BLaER1 (cell line): ENCODE measurements at regions not wholly inside any gene's neighbourhood (a gene's known extent, or its start where the extent isn't known, plus 50 kb on each side); places are given as distances from the start of the nearest gene placed in this dataset.

Source experiments
- H3K27ac ChIP-seq: shearing (Covaris generic); formaldehyde crosslinking; 2 replicates; pipeline ENCODE4 v1.8.1; 2022
- H3K27me3 ChIP-seq: shearing (Covaris generic); formaldehyde crosslinking; 2 replicates; pipeline ENCODE4 v1.8.1; 2022
- H3K36me3 ChIP-seq: shearing (Covaris generic); formaldehyde crosslinking; 2 replicates; pipeline ENCODE4 v1.8.1; 2022
- H3K4me1 ChIP-seq: shearing (Covaris generic); formaldehyde crosslinking; 2 replicates; pipeline ENCODE4 v1.8.1; 2022
- H3K4me2 ChIP-seq: shearing (Covaris generic); formaldehyde crosslinking; 2 replicates; pipeline ENCODE4 v1.8.1; 2022
- H3K4me3 ChIP-seq: shearing (Covaris generic); formaldehyde crosslinking; 2 replicates; pipeline ENCODE4 v1.8.1; 2022
- H3K9ac ChIP-seq: shearing (Covaris generic); formaldehyde crosslinking; 2 replicates; pipeline ENCODE4 v1.8.1; 2022
- H3K9me3 ChIP-seq: shearing (Covaris generic); formaldehyde crosslinking; 2 replicates; pipeline ENCODE4 v1.8.1; 2022
- H4K20me1 ChIP-seq: shearing (Covaris generic); formaldehyde crosslinking; 2 replicates; pipeline ENCODE4 v1.8.1; 2022
- Cebpa-rat ChIP-seq: shearing (Covaris generic); IDR thresholded peaks from 2 replicates; pipeline ENCODE4 v1.8.1; 2022

- Histone ChIP-seq H3K4me2 (no peak overlapping the region), H3K9me3 (no peaks in the 10 kb centered on the region), H3K36me3 (no peaks in the 10 kb centered on the region), H3K4me3 (no peak overlapping the region), H4K20me1 (no peaks in the 10 kb centered on the region), H3K27ac (no peak overlapping the region), H3K4me1 (no peaks in the 10 kb centered on the region), H3K27me3 (peaks cover 4% of the 10 kb centered on the region; the same call in 1 of the 2 replicates), H3K9ac (no peak overlapping the region)
- no peak for TF ChIP-seq Cebpa-rat
These were observed 267.8 kb upstream of the FOXF1 start for GRCh38 chr16:86242244-86243122.

- Histone ChIP-seq H3K4me1 (no peaks in the 10 kb centered on the region), H3K4me3 (no peak overlapping the region), H3K9ac (no peak overlapping the region), H3K27me3 (peaks cover 4% of the 10 kb centered on the region; the same call in 1 of the 2 replicates), H3K36me3 (no peaks in the 10 kb centered on the region), H4K20me1 (no peaks in the 10 kb centered on the region), H3K4me2 (no peak overlapping the region), H3K27ac (no peak overlapping the region), H3K9me3 (no peaks in the 10 kb centered on the region)
- no peak for TF ChIP-seq Cebpa-rat
These were observed 267.2 kb upstream of the FOXF1 start for GRCh38 chr16:86243123-86243473.

- Histone ChIP-seq H3K27me3 (peaks cover 4% of the 10 kb centered on the region; the same call in 1 of the 2 replicates), H3K9ac (no peak overlapping the region), H3K36me3 (no peaks in the 10 kb centered on the region), H3K27ac (no peak overlapping the region), H3K4me3 (no peak overlapping the region), H3K4me2 (no peak overlapping the region), H4K20me1 (no peaks in the 10 kb centered on the region), H3K9me3 (no peaks in the 10 kb centered on the region), H3K4me1 (no peaks in the 10 kb centered on the region)
- no peak for TF ChIP-seq Cebpa-rat
These were observed 266.7 kb upstream of the FOXF1 start for GRCh38 chr16:86243571-86244154.

- peaks cover 4% of the 10 kb centered on the region; the same call in 1 of the 2 replicates for H3K27me3 ChIP-seq
- H3K9ac ChIP-seq, result no peak overlapping the region
- no peaks in the 10 kb centered on the region for H3K9me3 ChIP-seq
- no peaks in the 10 kb centered on the region for H3K4me1 ChIP-seq
- H3K36me3 ChIP-seq, result no peaks in the 10 kb centered on the region
- no peaks in the 10 kb centered on the region for H4K20me1 ChIP-seq
- TF ChIP-seq Cebpa-rat, result no peak
- no peak overlapping the region for H3K4me2 ChIP-seq
- H3K27ac ChIP-seq, result no peak overlapping the region
- H3K4me3 ChIP-seq, result no peak overlapping the region
These were observed 266.2 kb upstream of the FOXF1 start for GRCh38 chr16:86244158-86244557.

- no peaks in the 10 kb centered on the region for H4K20me1 ChIP-seq
- H3K27ac ChIP-seq, result no peak overlapping the region
- TF ChIP-seq Cebpa-rat, result no peak
- no peaks in the 10 kb centered on the region for H3K4me1 ChIP-seq
- H3K36me3 ChIP-seq, result no peaks in the 10 kb centered on the region
- H3K4me3 ChIP-seq, result no peak overlapping the region
- no peak overlapping the region for H3K9ac ChIP-seq
- H3K27me3 ChIP-seq, result no peaks in the 10 kb centered on the region
- no peaks in the 10 kb centered on the region for H3K9me3 ChIP-seq
- no peak overlapping the region for H3K4me2 ChIP-seq
These were observed 265.4 kb upstream of the FOXF1 start for GRCh38 chr16:86244936-86245335.

- Histone ChIP-seq H3K9ac (no peak overlapping the region), H3K9me3 (no peaks in the 10 kb centered on the region), H3K4me3 (no peak overlapping the region), H3K27ac (no peak overlapping the region), H3K4me1 (no peaks in the 10 kb centered on the region), H3K4me2 (no peak overlapping the region), H3K36me3 (no peaks in the 10 kb centered on the region), H4K20me1 (no peaks in the 10 kb centered on the region), H3K27me3 (no peaks in the 10 kb centered on the region)
- no peak for TF ChIP-seq Cebpa-rat
These were observed 265.0 kb upstream of the FOXF1 start for GRCh38 chr16:86245351-86245750.

GRCh38 chr16:86245895-86246294 is 264.4 kb upstream of the FOXF1 start:
- no peaks in the 10 kb centered on the region for H3K9me3 ChIP-seq
- H4K20me1 ChIP-seq, result no peaks in the 10 kb centered on the region
- H3K4me1 ChIP-seq, result no peaks in the 10 kb centered on the region
- H3K27me3 ChIP-seq, result no peaks in the 10 kb centered on the region
- no peak for TF ChIP-seq Cebpa-rat
- no peak overlapping the region for H3K4me2 ChIP-seq
- no peak overlapping the region for H3K4me3 ChIP-seq
- H3K9ac ChIP-seq, result no peak overlapping the region
- H3K36me3 ChIP-seq, result no peaks in the 10 kb centered on the region
- H3K27ac ChIP-seq, result no peak overlapping the region

GRCh38 chr16:86248310-86248905 is 261.9 kb upstream of the FOXF1 start:
- H3K27ac ChIP-seq, result no peak overlapping the region
- no peaks in the 10 kb centered on the region for H4K20me1 ChIP-seq
- H3K4me2 ChIP-seq, result no peak overlapping the region
- no peak overlapping the region for H3K9ac ChIP-seq
- no peak overlapping the region for H3K4me3 ChIP-seq
- no peaks in the 10 kb centered on the region for H3K36me3 ChIP-seq
- no peaks in the 10 kb centered on the region for H3K4me1 ChIP-seq
- no peaks in the 10 kb centered on the region for H3K27me3 ChIP-seq
- no peaks in the 10 kb centered on the region for H3K9me3 ChIP-seq
- TF ChIP-seq Cebpa-rat, result no peak

- H4K20me1 ChIP-seq, result no peaks in the 10 kb centered on the region
These were observed 260.7 kb upstream of the FOXF1 start for GRCh38 chr16:86249631-86250030.

GRCh38 chr16:86251682-86252081 is 258.6 kb upstream of the FOXF1 start:
- TF ChIP-seq Cebpa-rat, result no peak
- H3K9me3 ChIP-seq, result no peaks in the 10 kb centered on the region

More at GRCh38 chr16:86249631-86250030, 260.7 kb upstream of the FOXF1 start:
- TF ChIP-seq Cebpa-rat, result no peak
- no peaks in the 10 kb centered on the region for H3K4me1 ChIP-seq
- H3K9ac ChIP-seq, result no peak overlapping the region
- H3K36me3 ChIP-seq, result no peaks in the 10 kb centered on the region
- H3K9me3 ChIP-seq, result no peaks in the 10 kb centered on the region
- no peak overlapping the region for H3K4me2 ChIP-seq
- no peaks in the 10 kb centered on the region for H3K27me3 ChIP-seq
- no peak overlapping the region for H3K27ac ChIP-seq
- no peak overlapping the region for H3K4me3 ChIP-seq

More at GRCh38 chr16:86251682-86252081, 258.6 kb upstream of the FOXF1 start:
- Histone ChIP-seq H3K4me3 (no peak overlapping the region), H3K36me3 (no peaks in the 10 kb centered on the region), H3K4me2 (no peak overlapping the region), H4K20me1 (no peaks in the 10 kb centered on the region), H3K9ac (no peak overlapping the region), H3K27ac (no peak overlapping the region), H3K4me1 (no peaks in the 10 kb centered on the region), H3K27me3 (no peaks in the 10 kb centered on the region)
